K562 (cell line): ENCODE measurements at regions not wholly inside any gene's neighbourhood (a gene's known extent, or its start where the extent isn't known, plus 50 kb on each side); places are given as distances from the start of the nearest gene placed in this dataset.

ENCODE experiments used
- ATAC-seq: fragments of 200-7000 bp; cut with Tn5 transposase; 3 replicates; pipeline ENCODE4 v1.9.1; 2020; ENCODE audit warnings: moderate library complexity
- BruUV-seq: library from RNA; stranded (reverse); fragments of 400-500 nt; replicated peaks from 2 replicates; lab custom pipeline; 2021; lab: Mats Ljungman, UMichigan
- CTCF ChIA-PET: fragments of 300-600 bp; formaldehyde crosslinking; extraction: SDS; loops from one replicate; lab custom pipeline; 2021; ENCODE audit warnings: low intra/inter-chr PET ratio; lab: Yijun Ruan, JAX
- POLR2A ChIA-PET: fragments of 300-600, 350-650 bp; sonication (Branson Sonifier 250); formaldehyde crosslinking; extraction: SDS; loops from one replicate; lab custom pipeline; 2021; ENCODE audit warnings: antibody characterized with exemption, inconsistent platforms; lab: Yijun Ruan, JAX
- DNase-seq, 4 experiments: peaks; one replicate each; pipeline versions ENCODE4 v3.0.0 to v3.0.0-alpha.2; 2011 to 2018; ENCODE audit warnings: low spot score in 3 of 4, mixed read lengths in 3 of 4; ENCODE audit errors: extremely low read depth in 1 of 4
- FAIRE-seq: peaks from 2 replicates; lab custom pipeline; 2011; peaks lifted over from hg19 to GRCh38; lab: Jason Lieb, UNC
- H2AFZ ChIP-seq: 2 replicates; pipeline ENCODE4 v1.6.0; 2011; ENCODE audit warnings: low read depth, low read length, control low read depth, inconsistent platforms
- H3K27ac ChIP-seq: fragments of 200-600 bp; 3 replicates; pipeline ENCODE4 v1.8.0; 2011; ENCODE audit warnings: low read depth, mild to moderate bottlenecking, control low read depth, inconsistent platforms, low read length, moderate library complexity, mixed read lengths; ENCODE audit errors: extremely low read depth
- H3K27me3 ChIP-seq, 2 experiments: fragments of 300-600 bp in 1 of 2; 2 replicates in 1 of 2; 3 replicates in 1 of 2; pipeline versions ENCODE4 v1.6.0 to v1.8.0; 2011; ENCODE audit warnings: inconsistent platforms in 2 of 2, low read length in 2 of 2, mild to moderate bottlenecking in 1 of 2, mixed read lengths in 1 of 2, moderate library complexity in 1 of 2; ENCODE audit not compliant: control insufficient read depth in 2 of 2, insufficient read depth in 2 of 2
- H3K36me3 ChIP-seq: fragments of 300-600 bp; 3 replicates; pipeline ENCODE4 v1.8.0; 2011; ENCODE audit warnings: mild to moderate bottlenecking, low read length, inconsistent platforms; ENCODE audit not compliant: control insufficient read depth, insufficient read depth
- H3K4me1 ChIP-seq, 2 experiments: fragments of 200-600 bp in 1 of 2; replicated peaks in 1 of 2; 2 replicates in 1 of 2; 3 replicates in 1 of 2; pipeline versions ENCODE4 v1.5.1 to v1.8.0; 2011; ENCODE audit warnings: inconsistent platforms in 2 of 2, low read length in 2 of 2, mild to moderate bottlenecking in 1 of 2, mixed read lengths in 1 of 2, moderate library complexity in 1 of 2; ENCODE audit not compliant: control insufficient read depth in 2 of 2, insufficient read depth in 2 of 2
- H3K4me2 ChIP-seq: 2 replicates; pipeline ENCODE4 v1.6.1; 2011; ENCODE audit warnings: low read length, control low read depth, inconsistent platforms, mixed read lengths; ENCODE audit not compliant: insufficient read depth
- H3K4me3 ChIP-seq: fragments of 200-600 bp; sonication (generic), shearing (Covaris generic); 2 replicates; pipeline ENCODE4 v1.5.1; 2016; ENCODE audit warnings: control low read depth, inconsistent platforms
- H3K79me2 ChIP-seq: fragments of 200-600 bp; 3 replicates; pipeline ENCODE4 v1.8.0; 2011; ENCODE audit warnings: low read length, inconsistent platforms; ENCODE audit not compliant: control insufficient read depth, insufficient read depth
- H3K9ac ChIP-seq, 2 experiments: 2 replicates each; pipeline versions ENCODE4 v1.6.0 to v1.6.1; 2011; ENCODE audit warnings: low read depth in 2 of 2, low read length in 2 of 2, control low read depth in 1 of 2, inconsistent platforms in 1 of 2, mild to moderate bottlenecking in 1 of 2, mixed read lengths in 1 of 2; ENCODE audit not compliant: insufficient read depth in 1 of 2
- H3K9me1 ChIP-seq: one replicate; pipeline ENCODE4 v1.6.0; 2011; ENCODE audit warnings: inconsistent platforms, mild to moderate bottlenecking, low read length, moderate library complexity; ENCODE audit not compliant: control insufficient read depth, insufficient read depth
- H3K9me3 ChIP-seq: replicated peaks from 2 replicates; pipeline ENCODE4 v1.5.1; 2011; ENCODE audit warnings: low read depth, low read length, inconsistent platforms; ENCODE audit not compliant: control insufficient read depth, insufficient read depth
- H4K20me1 ChIP-seq: replicated peaks from 2 replicates; pipeline ENCODE4 v1.6.1; 2011; ENCODE audit warnings: low read length, inconsistent platforms, mixed read lengths; ENCODE audit not compliant: control insufficient read depth, insufficient read depth
- CHAMP1 ChIP-seq: fragments of 450-650 bp; IDR thresholded peaks from 2 replicates; pipeline ENCODE4 v1.6.1; 2016; ENCODE audit warnings: mild to moderate bottlenecking
- GTF2F1 ChIP-seq: IDR thresholded peaks from 2 replicates; pipeline ENCODE4 v1.6.1; 2011; ENCODE audit warnings: low read depth, low read length, improper control_type of control experiment
- HES1 ChIP-seq: fragments of 450-650 bp; IDR thresholded peaks from 2 replicates; pipeline ENCODE4 v1.6.1; 2016; ENCODE audit warnings: low read depth, mild to moderate bottlenecking, moderate library complexity
- KDM1A ChIP-seq, 2 experiments: fragments of 450-650 bp; IDR thresholded peaks; 2 replicates each; pipeline ENCODE4 v1.6.1; 2016; ENCODE audit warnings: mild to moderate bottlenecking in 2 of 2
- LEF1 ChIP-seq: fragments of 450-650 bp; IDR thresholded peaks from 2 replicates; pipeline ENCODE4 v1.6.1; 2016; ENCODE audit warnings: mild to moderate bottlenecking
- MITF ChIP-seq: IDR thresholded peaks from 2 replicates; pipeline ENCODE4 v1.6.1; 2014; ENCODE audit warnings: antibody characterized with exemption
- NCOA2 ChIP-seq, 2 experiments: fragments of 450-650 bp; IDR thresholded peaks; 2 replicates each; pipeline ENCODE4 v1.6.1; 2018; ENCODE audit warnings: mild to moderate bottlenecking in 2 of 2, moderate library complexity in 1 of 2; ENCODE audit not compliant: partially characterized antibody in 2 of 2
- NUFIP1 ChIP-seq: fragments of 450-650 bp; IDR thresholded peaks from 2 replicates; pipeline ENCODE4 v1.6.1; 2018; ENCODE audit not compliant: partially characterized antibody
- TARDBP ChIP-seq: fragments of 450-650 bp; IDR thresholded peaks from 2 replicates; pipeline ENCODE4 v1.6.1; 2016
- ZBTB2 ChIP-seq: fragments of 450-650 bp; IDR thresholded peaks from 2 replicates; pipeline ENCODE4 v1.6.1; 2016; ENCODE audit warnings: antibody characterized with exemption
- ZBTB9 ChIP-seq: fragments of 450-650 bp; formaldehyde crosslinking; IDR thresholded peaks from 2 replicates; pipeline ENCODE4 v1.4.0; 2020; ENCODE audit warnings: mild to moderate bottlenecking, moderate library complexity
- ZNF75A ChIP-seq: fragments of 450-650 bp; formaldehyde crosslinking; IDR thresholded peaks from 2 replicates; pipeline ENCODE4 v1.4.0; 2020; ENCODE audit warnings: mild to moderate bottlenecking
- ZNF830 ChIP-seq: fragments of 250-450 bp; sonication (Bioruptor Pico); IDR thresholded peaks from 2 replicates; pipeline ENCODE4 v1.5.0; 2021; ENCODE audit warnings: mild to moderate bottlenecking
- WGBS: fragments of 100-300 bp; shearing (Covaris generic); methylation state at CpG from one replicate; pipeline ENCODE4 v1.1.6; 2016; ENCODE audit warnings: low coverage, mixed read lengths; ENCODE audit not compliant: insufficient coverage; ENCODE audit errors: missing lambda C conversion rate; 5-methylcytosine and 5-hydroxymethylcytosine counted together
- in situ Hi-C: fragments of 300-500 bp; cut with MboI; formaldehyde crosslinking; loops from 4 replicates; pipeline ENCODE4 v1.15.0; 2018; ENCODE audit warnings: inconsistent platforms, mixed read lengths
- intact Hi-C: fragments of 100-400 bp; cut with micrococcal nuclease; formaldehyde crosslinking; loops from 2 replicates; pipeline ENCODE4 v1.14.2; 2022
- TF ChIP-seq, protein P1 (sequence below): sonication (generic); formaldehyde crosslinking; IDR thresholded peaks from 2 replicates; pipeline ENCODE4 v1.9.0; 2022; ENCODE audit warnings: mild to moderate bottlenecking, missing genetic modification reagents
- TF ChIP-seq, protein P2 (sequence below): fragments of 450-650 bp; formaldehyde crosslinking; IDR thresholded peaks from 2 replicates; pipeline ENCODE4 v1.4.0; 2022; ENCODE audit warnings: mild to moderate bottlenecking, moderate library complexity

DNA sequence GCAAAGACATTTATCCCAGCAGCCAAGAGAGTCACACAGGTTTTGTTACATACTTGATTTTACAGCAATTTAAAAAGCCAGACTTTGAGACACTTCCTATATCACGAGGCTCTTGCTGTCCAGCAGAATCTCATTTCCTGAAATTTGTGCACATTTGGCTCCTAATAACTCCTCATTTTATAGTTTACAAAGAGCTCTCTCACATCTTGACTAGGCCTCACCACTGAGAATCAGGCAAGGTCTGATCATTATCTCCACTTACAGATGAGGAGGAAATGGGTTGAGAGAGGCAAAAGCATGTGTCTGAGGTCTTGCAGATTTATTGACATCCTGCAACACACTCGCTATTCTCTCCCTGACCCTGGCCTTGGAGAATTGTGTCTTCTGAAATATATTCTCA is 426.8 kb downstream of the MAFB start:
- DNase-seq (no peak), FAIRE-seq (no peak), ATAC-seq (no peak)
- H4K20me1 ChIP-seq, result no peaks in the 10 kb centered on the region
- no peaks in the 10 kb centered on the region for H3K36me3 ChIP-seq
- 4% methylated on average over 2 of the region's 2 CpGs for WGBS
- H3K27ac ChIP-seq, result no peak overlapping the region
- in situ Hi-C loops (no loop called here), intact Hi-C loops (loop anchor here (10.0 kb wide), 1 partner anchor 213 kb away; no protein-coding TSS in a partner anchor)
- H3K9me1 ChIP-seq, result no peaks in the 10 kb centered on the region
- no peaks in the 10 kb centered on the region for H3K9me3 ChIP-seq
- H3K9ac ChIP-seq, result no peak overlapping the region
- no peak overlapping the region for H2AFZ ChIP-seq
- no peak overlapping the region for H3K4me2 ChIP-seq
- H3K4me3 ChIP-seq, result no peak overlapping the region
- H3K4me1 ChIP-seq, result no peaks in the 10 kb centered on the region
- ChIA-PET CTCF (no interaction called here), POLR2A (no interaction called here)
- H3K27me3 ChIP-seq, result no peaks in the 10 kb centered on the region
- no peaks in the 10 kb centered on the region for H3K79me2 ChIP-seq
- BruUV-seq, result no TSS peak
- TF ChIP-seq CHAMP1 (no peak), ZNF830 (CRISPR knock-in tag) (no peak), MITF (no peak), NCOA2 (IDR thresholded peaks at IDR 0.05; ENCODE audit: partially characterized antibody in 2 of 2) (no peak), ZBTB9 (CRISPR knock-in tag) (no peak), LEF1 (no peak), NUFIP1 (no peak), ZNF75A (CRISPR knock-in tag) (no peak), GTF2F1 (no peak), HES1 (no peak), KDM1A (IDR thresholded peaks at IDR 0.05) (no peak), ZBTB2 (no peak), TARDBP (no peak)
- TF ChIP-seq, protein P1, sequence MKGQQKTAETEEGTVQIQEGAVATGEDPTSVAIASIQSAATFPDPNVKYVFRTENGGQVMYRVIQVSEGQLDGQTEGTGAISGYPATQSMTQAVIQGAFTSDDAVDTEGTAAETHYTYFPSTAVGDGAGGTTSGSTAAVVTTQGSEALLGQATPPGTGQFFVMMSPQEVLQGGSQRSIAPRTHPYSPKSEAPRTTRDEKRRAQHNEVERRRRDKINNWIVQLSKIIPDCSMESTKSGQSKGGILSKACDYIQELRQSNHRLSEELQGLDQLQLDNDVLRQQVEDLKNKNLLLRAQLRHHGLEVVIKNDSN, result no peak
- TF ChIP-seq, protein P2, sequence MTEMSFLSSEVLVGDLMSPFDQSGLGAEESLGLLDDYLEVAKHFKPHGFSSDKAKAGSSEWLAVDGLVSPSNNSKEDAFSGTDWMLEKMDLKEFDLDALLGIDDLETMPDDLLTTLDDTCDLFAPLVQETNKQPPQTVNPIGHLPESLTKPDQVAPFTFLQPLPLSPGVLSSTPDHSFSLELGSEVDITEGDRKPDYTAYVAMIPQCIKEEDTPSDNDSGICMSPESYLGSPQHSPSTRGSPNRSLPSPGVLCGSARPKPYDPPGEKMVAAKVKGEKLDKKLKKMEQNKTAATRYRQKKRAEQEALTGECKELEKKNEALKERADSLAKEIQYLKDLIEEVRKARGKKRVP, result no peak
